Sciatic nerve (tissue), 2 donors: ENCODE measurements at regions not wholly inside any gene's neighbourhood (a gene's known extent, or its start where the extent isn't known, plus 50 kb on each side); places are given as distances from the start of the nearest gene placed in this dataset.
"Not testable (repeated sequence)": the region's sequence is repeated elsewhere in the genome, so short reads cannot be mapped to it uniquely, and the experiment has no call there.

ENCODE experiments used
- ATAC-seq: fragments of 200-7000 bp; cut with Tn5 transposase; one replicate; pipeline ENCODE4 v1.9.1; 2020; ENCODE audit warnings: mild to moderate bottlenecking, moderate library complexity
- DNase-seq: peaks from one replicate; pipeline ENCODE4 v3.0.0-alpha.2; 2020; ENCODE audit warnings: low spot score
- intact Hi-C: fragments of 100-400 bp; cut with DNase I; formaldehyde crosslinking; loops from one replicate; pipeline ENCODE4 v1.14.2; 2022
- donor health status: DM: no; HTN: no; CAD: no.
- donor health status: DM: no; HTN: no; CAD: no.

DNA sequence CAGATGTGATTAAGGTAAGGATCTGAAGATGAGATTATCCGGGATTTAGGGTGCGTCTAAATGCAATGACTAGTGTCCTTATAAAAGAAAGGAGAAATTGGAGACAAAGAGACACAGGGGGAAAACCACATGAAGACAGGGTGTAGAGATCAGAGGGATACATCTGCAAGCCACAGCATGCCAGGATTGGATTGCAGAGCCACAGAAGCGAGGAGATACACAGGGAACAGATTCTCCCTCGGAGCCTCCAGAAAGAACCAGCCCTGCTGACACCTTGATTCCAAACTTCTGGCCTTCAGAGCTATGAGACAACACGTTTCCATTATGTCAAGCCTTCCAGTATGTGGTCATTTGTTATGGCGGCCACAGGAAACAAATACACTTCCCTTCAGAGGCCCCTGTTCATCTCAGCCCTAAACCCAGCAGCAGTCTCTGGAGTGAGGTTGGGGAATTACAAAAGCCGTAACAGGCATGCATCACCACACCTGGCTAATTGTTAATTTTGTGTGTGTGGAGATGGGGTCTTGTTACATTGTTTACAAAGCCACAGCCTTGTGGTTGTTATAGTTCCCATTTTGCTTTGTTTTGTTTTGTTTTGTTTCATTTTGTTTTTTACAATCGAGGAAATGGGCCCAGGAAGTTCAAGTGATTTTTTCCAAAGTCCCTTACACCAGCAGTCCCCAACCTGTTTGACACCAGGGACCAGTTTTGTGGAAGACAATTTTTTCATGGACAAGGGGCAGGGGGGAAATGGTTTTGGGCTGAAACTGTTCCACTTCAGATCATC, 51.6 kb upstream of the LYRM9 start:
- DNase-seq (no peak), ATAC-seq (no peak)
- intact Hi-C loops: no loop called here

DNA sequence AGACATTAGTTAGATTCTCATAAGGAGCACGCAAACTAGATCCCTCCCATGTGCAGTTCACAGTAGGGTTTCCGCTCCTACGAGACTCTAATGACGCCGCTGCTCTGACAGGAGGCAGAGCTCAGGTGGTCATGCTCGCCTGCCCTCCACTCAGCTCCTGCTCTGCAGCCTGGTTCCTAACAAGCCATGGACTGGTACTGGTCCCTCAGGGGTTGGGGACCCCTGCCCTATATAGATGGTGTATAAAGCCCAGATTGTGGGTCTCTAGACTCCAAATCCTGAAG, 52.1 kb upstream of the LYRM9 start:
- intact Hi-C loops: no loop called here
- ATAC-seq (no peak), DNase-seq (no peak)

DNA sequence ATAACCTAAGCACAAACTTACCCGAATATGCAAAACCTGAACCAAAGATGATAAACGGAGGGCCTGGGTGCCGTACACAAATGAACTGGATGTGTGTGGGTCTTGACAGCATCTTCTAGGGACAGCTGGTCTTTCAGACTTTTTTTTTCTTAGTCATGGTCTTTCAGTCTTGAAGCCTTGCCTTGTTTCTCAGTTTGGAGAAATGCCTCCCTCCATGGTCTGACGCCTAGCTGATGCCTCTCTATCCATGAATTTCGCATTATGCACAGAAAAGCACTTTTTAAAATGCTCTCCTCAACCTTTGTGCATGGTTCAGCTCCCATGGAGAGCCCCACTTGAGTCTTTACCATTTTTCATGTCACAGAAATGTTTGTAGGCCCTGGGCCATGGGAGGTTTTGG, 52.8 kb upstream of the LYRM9 start:
- DNase-seq (no peak), ATAC-seq (no peak)
- intact Hi-C loops: no loop called here

DNA sequence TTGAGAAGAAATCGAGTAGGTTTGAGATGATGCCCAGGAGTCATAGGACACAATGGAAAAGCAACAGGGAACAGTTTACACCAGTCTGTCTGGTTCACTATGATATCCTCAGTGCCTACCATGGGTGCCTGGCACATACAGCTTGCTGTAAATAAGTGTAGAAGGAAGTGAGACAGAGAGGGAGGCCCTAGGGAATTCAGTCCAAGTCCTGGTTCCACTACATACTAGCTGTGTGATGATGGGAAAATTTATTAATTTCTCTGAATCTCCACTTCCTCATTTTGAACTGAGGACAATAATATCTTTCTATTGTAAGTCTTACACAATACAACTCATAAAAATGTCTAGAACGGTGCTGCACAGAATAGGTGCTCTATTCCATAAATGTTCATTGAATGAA, 53.3 kb upstream of the LYRM9 start:
- intact Hi-C loops: no loop called here
- ATAC-seq: no peak
- no peak for DNase-seq

- DNase-seq: no peak
- intact Hi-C loops: no loop called here
- no peak for ATAC-seq
Observed at GRCh38 chr17:27947005-27947406, 53.8 kb upstream of the LYRM9 start.

- no peak for DNase-seq
- intact Hi-C loops: no loop called here
- ATAC-seq: no peak
Observed at GRCh38 chr17:27949304-27949703, 56.1 kb upstream of the LYRM9 start.

GRCh38 chr17:27950225-27950624, 57.1 kb upstream of the LYRM9 start:
- DNase-seq, ATAC-seq, intact Hi-C loops: not testable (repeated sequence)

- ATAC-seq (no peak), DNase-seq (no peak)
- intact Hi-C loops: no loop called here
Observed at GRCh38 chr17:27950995-27951394, 57.8 kb upstream of the LYRM9 start.

DNA sequence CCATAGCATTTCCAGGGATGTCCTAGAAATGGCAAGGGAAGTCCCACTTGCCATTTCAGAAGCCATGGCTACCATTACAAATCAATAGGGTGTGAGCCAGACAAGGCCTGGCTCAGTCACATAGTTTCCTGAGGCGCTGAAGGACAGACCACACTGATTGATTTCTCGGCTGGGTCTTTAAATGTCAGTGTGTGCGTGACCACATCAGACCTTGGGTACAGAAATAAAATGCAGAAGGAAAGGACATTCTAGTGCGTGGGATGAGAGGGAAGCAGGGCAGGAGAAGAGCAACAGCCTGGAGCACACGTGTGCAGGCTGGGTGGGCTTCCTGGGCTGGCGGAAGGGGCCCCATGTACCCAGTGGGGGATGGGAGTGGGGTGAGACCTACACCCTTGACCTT, 58.7 kb upstream of the LYRM9 start:
- intact Hi-C loops: no loop called here
- no peak for ATAC-seq
- DNase-seq: no peak

GRCh38 chr17:27952366-27952765, 59.2 kb upstream of the LYRM9 start:
- intact Hi-C loops: no loop called here
- DNase-seq (no peak), ATAC-seq (no peak)

GRCh38 chr17:27954548-27955495, 61.7 kb upstream of the LYRM9 start:
- DNase-seq (no peak), ATAC-seq (no peak)
- intact Hi-C loops: no loop called here

DNA sequence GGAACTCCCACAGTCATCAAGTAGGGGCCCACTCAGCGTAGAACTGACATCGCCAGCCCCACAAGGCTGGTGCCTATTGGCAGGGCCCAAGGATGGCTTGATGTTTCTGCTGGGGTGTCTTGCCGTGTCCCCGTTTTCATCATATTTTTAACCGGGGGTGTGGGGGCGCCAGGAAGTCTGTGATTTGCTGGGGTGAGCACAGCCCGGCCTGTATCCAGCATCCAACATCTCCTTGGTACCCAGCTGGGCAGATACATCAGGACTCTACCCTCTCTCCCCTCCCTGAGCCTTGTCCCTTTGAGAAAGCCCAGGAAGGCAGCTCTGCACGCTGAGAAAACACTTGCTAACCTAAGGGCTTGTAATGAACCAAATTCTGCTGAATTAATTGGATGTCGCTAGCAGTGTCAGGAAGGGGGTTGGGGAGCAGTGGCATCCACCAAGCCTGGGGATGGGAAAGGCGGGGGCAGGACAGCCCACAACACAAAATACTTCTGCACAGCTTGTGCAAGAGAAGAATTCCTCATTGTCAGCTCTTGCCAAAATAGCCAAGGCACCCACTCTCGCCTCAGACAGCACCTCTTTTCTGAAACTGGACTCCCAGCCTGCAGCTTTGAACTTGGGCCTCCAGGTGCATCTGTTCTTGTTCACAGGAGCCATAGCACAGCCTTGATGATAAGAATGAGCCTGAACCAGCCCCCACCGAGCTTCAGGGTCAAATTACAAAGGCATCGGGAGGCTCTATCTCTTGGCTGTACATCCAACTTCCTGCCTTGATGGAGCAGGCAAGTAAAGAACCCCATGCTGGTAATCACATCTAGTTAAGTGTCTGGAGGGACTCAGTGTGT, 63.7 kb upstream of the LYRM9 start:
- DNase-seq (no peak), ATAC-seq (peak; percentile 34)
- intact Hi-C loops: no loop called here

DNA sequence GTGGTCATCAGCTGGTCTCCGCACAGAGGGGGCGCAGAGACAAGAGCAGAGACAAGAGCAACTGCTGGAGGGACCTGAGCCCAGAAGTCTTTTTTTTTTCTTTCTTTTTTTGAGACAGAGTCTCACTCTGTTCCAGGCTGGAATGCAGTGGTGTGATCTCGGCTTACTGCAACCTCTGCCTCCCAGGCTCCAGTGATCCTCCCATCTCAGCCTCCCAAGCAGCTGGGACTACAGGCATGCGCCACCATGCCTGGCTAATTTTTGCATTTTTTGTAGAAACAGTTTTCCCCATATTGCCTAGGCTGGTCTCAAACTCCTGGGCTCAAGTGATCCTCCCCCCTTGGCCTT, 64.3 kb upstream of the LYRM9 start:
- intact Hi-C loops, ATAC-seq, DNase-seq: not testable (repeated sequence)

DNA sequence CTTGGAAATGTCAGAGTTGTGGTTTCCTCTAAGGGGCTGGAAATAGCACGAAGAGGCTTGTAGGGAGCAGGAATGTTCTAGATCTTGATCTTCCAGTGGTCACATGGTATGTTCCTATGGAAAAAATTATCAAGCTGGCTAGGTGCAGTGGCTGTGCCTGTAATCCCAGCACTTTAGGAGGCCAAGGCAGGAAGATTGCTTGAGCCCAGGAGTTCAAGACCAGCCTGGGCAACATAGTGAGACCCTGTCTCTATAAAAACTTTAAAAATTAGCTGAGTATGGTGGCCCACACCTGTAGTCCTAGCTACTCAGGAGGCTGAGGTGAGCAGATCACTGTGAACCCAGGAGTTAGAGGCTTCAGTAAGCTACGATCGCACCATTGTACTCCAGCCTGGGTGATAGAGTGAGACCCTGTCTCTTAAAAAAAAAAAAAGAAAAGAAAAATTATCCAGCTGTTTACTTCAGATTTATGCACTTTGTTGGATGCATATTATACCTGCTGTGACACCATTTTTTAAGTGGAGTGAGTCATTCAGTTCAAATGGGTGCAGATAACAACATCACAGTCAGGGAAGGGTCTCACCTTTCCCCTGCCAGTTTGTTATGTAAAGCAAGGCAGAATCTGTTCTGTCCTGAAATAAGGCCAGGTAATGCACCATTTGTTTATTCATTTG, 65.7 kb upstream of the LYRM9 start:
- DNase-seq: no peak
- intact Hi-C loops: no loop called here
- ATAC-seq: no peak

DNA sequence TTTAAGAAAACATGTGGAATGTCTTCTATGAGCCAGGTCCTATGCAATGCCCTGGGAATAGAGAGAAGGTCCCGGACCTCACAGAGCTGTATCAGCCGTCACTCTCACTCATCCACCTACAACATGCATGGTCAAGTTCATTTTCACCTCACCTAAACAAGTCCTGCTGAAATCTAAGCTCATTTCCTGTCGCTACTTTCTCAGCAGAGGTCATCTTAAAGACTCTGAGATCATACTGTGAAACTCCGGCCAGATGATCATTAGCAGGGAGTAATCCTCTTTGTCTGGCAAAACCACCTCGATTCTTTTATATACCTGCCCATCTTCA, 66.2 kb upstream of the LYRM9 start:
- ATAC-seq: no peak

GRCh38 chr17:27960183-27960849, 67.2 kb upstream of the LYRM9 start:
- ATAC-seq (no peak), DNase-seq (no peak)
- intact Hi-C loops: no loop called here

More for the DNA sequence above, 66.2 kb upstream of the LYRM9 start:
- intact Hi-C loops: no loop called here
- no peak for DNase-seq

DNA sequence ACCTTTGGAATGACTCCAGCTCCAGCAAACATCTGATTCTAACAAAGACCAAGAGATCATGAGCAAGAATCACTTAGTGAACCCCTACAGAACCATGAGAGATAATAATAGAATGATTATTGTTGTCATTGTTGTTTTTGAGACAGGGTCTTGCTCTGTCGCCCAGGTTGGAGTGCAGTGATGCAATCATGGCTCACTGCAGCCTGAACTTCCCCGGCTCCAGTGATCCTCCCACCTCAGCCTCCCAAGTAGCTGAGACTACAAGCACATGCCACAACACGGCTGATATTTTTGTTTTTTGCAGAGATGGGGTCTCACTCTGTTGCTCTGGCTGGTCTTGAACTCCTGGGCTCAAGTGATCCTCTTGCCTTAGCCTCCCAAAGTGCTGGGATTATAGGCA, 69.4 kb upstream of the LYRM9 start:
- DNase-seq, intact Hi-C loops, ATAC-seq: not testable (repeated sequence)

- DNase-seq (peak; percentile 6), ATAC-seq (no peak)
- intact Hi-C loops: no loop called here
Observed at GRCh38 chr17:27965224-27965623, 72.1 kb upstream of the LYRM9 start.
